GM06990 (cell line): ENCODE measurements at regions not wholly inside any gene's neighbourhood (a gene's known extent, or its start where the extent isn't known, plus 50 kb on each side); places are given as distances from the start of the nearest gene placed in this dataset.
"Not testable (repeated sequence)": the region's sequence is repeated elsewhere in the genome, so short reads cannot be mapped to it uniquely, and the experiment has no call there.

Source experiments
- DNase-seq: peaks from one replicate; pipeline ENCODE4 v3.0.0-alpha.2; 2011; ENCODE audit not compliant: insufficient read length; ENCODE audit errors: extremely low read depth
- H3K27me3 ChIP-seq: replicated peaks from 2 replicates; pipeline ENCODE4 v1.6.0; 2011; ENCODE audit warnings: low read length; ENCODE audit not compliant: control insufficient read depth, insufficient read depth
- H3K36me3 ChIP-seq: 2 replicates; pipeline ENCODE4 v1.5.1; 2011; ENCODE audit warnings: low read length; ENCODE audit not compliant: control insufficient read depth, insufficient read depth
- H3K4me3 ChIP-seq: replicated peaks from 2 replicates; pipeline ENCODE4 v1.5.1; 2011; ENCODE audit warnings: low read depth, mild to moderate bottlenecking, control low read depth, low read length
- TF ChIP-seq, protein P1 (sequence below): IDR thresholded peaks from 2 replicates; pipeline ENCODE4 v1.5.1; 2011; ENCODE audit warnings: low read length, control low read depth, mild to moderate bottlenecking, inconsistent platforms; ENCODE audit not compliant: insufficient read depth, poor library complexity, severe bottlenecking

- Histone ChIP-seq H3K27me3 (no peaks in the 10 kb centered on the region), H3K4me3 (no peak overlapping the region), H3K36me3 (no peaks in the 10 kb centered on the region)
- no peak for DNase-seq
- TF ChIP-seq, protein P1, sequence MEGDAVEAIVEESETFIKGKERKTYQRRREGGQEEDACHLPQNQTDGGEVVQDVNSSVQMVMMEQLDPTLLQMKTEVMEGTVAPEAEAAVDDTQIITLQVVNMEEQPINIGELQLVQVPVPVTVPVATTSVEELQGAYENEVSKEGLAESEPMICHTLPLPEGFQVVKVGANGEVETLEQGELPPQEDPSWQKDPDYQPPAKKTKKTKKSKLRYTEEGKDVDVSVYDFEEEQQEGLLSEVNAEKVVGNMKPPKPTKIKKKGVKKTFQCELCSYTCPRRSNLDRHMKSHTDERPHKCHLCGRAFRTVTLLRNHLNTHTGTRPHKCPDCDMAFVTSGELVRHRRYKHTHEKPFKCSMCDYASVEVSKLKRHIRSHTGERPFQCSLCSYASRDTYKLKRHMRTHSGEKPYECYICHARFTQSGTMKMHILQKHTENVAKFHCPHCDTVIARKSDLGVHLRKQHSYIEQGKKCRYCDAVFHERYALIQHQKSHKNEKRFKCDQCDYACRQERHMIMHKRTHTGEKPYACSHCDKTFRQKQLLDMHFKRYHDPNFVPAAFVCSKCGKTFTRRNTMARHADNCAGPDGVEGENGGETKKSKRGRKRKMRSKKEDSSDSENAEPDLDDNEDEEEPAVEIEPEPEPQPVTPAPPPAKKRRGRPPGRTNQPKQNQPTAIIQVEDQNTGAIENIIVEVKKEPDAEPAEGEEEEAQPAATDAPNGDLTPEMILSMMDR, result no peak
Measured at GRCh38 chr20:60102665-60103210, 144.5 kb downstream of the CDH26 start.

DNA sequence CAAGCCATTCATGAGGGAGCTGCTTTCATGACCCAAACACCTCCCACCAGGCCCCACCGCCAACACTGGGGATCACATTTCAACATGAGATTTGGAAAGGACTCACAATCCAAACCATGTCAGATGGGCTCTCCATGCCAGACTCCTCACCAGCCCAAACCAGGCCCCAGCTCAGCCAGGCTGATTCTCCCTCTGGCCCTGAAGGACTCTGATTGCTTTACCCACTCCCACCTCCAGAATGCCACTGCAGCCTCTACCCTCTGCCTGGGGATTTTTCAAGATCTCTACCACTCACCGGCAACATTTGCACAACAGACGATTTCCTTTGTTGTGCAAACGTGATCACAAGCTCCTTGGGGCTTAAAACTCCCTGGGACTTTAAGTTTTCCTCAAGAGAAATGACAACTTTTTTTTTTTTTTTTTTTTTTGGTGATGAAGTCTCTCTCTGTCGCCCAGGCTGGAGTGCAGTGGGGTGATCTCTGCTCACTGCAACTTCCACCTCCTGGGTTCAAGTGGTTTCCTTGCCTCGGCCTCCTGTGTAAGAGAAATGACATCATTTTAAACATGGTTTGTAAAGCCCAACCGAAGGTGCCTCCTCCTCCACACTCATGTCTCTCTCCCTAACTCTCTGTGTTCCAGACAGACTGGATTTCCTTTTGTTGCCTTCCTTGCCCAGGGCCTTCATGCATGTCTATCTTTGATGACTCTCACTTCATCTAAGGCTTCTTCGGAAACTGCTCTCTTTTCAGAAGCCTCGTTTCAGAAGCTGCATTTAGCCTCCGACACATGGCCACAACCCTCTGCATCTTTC, 147.0 kb downstream of the CDH26 start:
- no peak for DNase-seq
- no peaks in the 10 kb centered on the region for H3K27me3 ChIP-seq
- no peaks in the 10 kb centered on the region for H3K36me3 ChIP-seq
- no peak overlapping the region for H3K4me3 ChIP-seq
- TF ChIP-seq, protein P1, result no peak

GRCh38 chr20:60106186-60106585, 148.0 kb downstream of the CDH26 start:
- DNase-seq, H3K27me3 ChIP-seq, H3K4me3 ChIP-seq, H3K36me3 ChIP-seq: not testable (repeated sequence)

- Histone ChIP-seq H3K36me3 (no peaks in the 10 kb centered on the region), H3K4me3 (no peak overlapping the region), H3K27me3 (no peaks in the 10 kb centered on the region)
- TF ChIP-seq, protein P1, result no peak
- DNase-seq, result no peak
Measured at GRCh38 chr20:60107621-60108390, 149.6 kb downstream of the CDH26 start.

- Histone ChIP-seq H3K36me3 (no peaks in the 10 kb centered on the region), H3K4me3 (no peak overlapping the region), H3K27me3 (no peaks in the 10 kb centered on the region)
- DNase-seq, result no peak
- TF ChIP-seq, protein P1, result no peak
Measured at GRCh38 chr20:60108397-60108796, 150.2 kb downstream of the CDH26 start.
